CD4-positive, alpha-beta T cell (primary cell): ENCODE measurements at regions not wholly inside any gene's neighbourhood (a gene's known extent, or its start where the extent isn't known, plus 50 kb on each side); places are given as distances from the start of the nearest gene placed in this dataset.

Experiments used
- ATAC-seq: fragments of 200-7000 bp; cut with Tn5 transposase; one replicate; pipeline ENCODE4 v1.10.0; 2022; ENCODE audit warnings: mild to moderate bottlenecking; ENCODE audit not compliant: poor library complexity
- CTCF ChIA-PET: fragments of 350-600 bp; sonication (Branson Sonifier 250); formaldehyde crosslinking; loops from one replicate; lab custom pipeline; 2021; ENCODE audit warnings: antibody characterized with exemption, inconsistent platforms; lab: Charles Lee
- POLR2A ChIA-PET: fragments of 350-600 bp; sonication (Branson Sonifier 250); formaldehyde crosslinking; loops from one replicate; lab custom pipeline; 2021; ENCODE audit warnings: antibody characterized with exemption, inconsistent platforms; lab: Charles Lee
- DNase-seq, 14 experiments: peaks; one replicate each; pipeline ENCODE4 v3.0.0-alpha.2; 2013 to 2020; ENCODE audit warnings: mixed read lengths in 2 of 14
- H3K27ac ChIP-seq, 2 donors: one replicate each; pipeline versions ENCODE4 v1.5.1 to v1.7.0; 2013; ENCODE audit warnings: low read length in 2 of 2, low read depth in 1 of 2, mild to moderate bottlenecking in 1 of 2
- H3K27me3 ChIP-seq, 2 experiments: 1 replicate in 1 of 2; 2 replicates in 1 of 2; pipeline versions ENCODE4 v1.6.1 to v1.7.0; 2013; ENCODE audit warnings: low read length in 2 of 2, control low read depth in 1 of 2, mild to moderate bottlenecking in 1 of 2, moderate library complexity in 1 of 2; ENCODE audit not compliant: insufficient read depth in 2 of 2, control insufficient read depth in 1 of 2
- H3K36me3 ChIP-seq: one replicate; pipeline ENCODE4 v1.6.1; 2013; ENCODE audit warnings: low read length, control low read depth; ENCODE audit not compliant: insufficient read depth
- H3K4me1 ChIP-seq: one replicate; pipeline ENCODE4 v1.6.1; 2013; ENCODE audit warnings: low read length, control low read depth; ENCODE audit not compliant: insufficient read depth
- H3K4me3 ChIP-seq: one replicate; pipeline ENCODE4 v1.5.1; 2013; ENCODE audit warnings: mild to moderate bottlenecking, low read length, moderate library complexity
- H3K9me3 ChIP-seq, 2 experiments: 1 replicate in 1 of 2; 2 replicates in 1 of 2; pipeline versions ENCODE4 v1.6.1 to v1.7.0; 2013; ENCODE audit warnings: low read length in 2 of 2, mild to moderate bottlenecking in 2 of 2, control low read depth in 1 of 2, moderate library complexity in 1 of 2; ENCODE audit not compliant: control insufficient read depth in 1 of 2, insufficient read depth in 1 of 2
- H3K27ac Mint-ChIP-seq: one replicate; pipeline ENCODE4 v1.8.0; 2020; ENCODE audit warnings: mixed read lengths
- H3K27me3 Mint-ChIP-seq: one replicate; pipeline ENCODE4 v1.8.0; 2021; ENCODE audit warnings: mixed read lengths
- H3K36me3 Mint-ChIP-seq: one replicate; pipeline ENCODE4 v1.8.0; 2021; ENCODE audit warnings: low read depth, mixed read lengths
- H3K4me1 Mint-ChIP-seq: one replicate; pipeline ENCODE4 v1.8.0; 2021; ENCODE audit warnings: low read depth, mixed read lengths
- H3K4me3 Mint-ChIP-seq: one replicate; pipeline ENCODE4 v1.8.0; 2020; ENCODE audit warnings: mild to moderate bottlenecking, mixed read lengths
- H3K9me3 Mint-ChIP-seq: one replicate; pipeline ENCODE4 v1.8.0; 2020; ENCODE audit warnings: mixed read lengths
- CTCF ChIP-seq: fragments of 200-600 bp; IDR thresholded peaks from one replicate; pipeline ENCODE4 v1.8.0; 2022; ENCODE audit warnings: antibody characterized with exemption, mild to moderate bottlenecking
- intact Hi-C, 2 experiments: fragments of 100-400 bp; cut with DNase I in 1 of 2; cut with micrococcal nuclease in 1 of 2; formaldehyde crosslinking; loops; one replicate each; pipeline versions ENCODE4 v1.15.1 to v1.9.0; 2023 to 2025; cut with DNase I, micrococcal nuclease

GRCh38 chr2:139742216-139743172 lies 962.3 kb upstream of the NXPH2 start:
- Mint-ChIP-seq H3K27ac (no peak overlapping the region), H3K4me3 (no peak overlapping the region), H3K4me1 (no peaks in the 10 kb centered on the region), H3K9me3 (peaks cover 14% of the 10 kb centered on the region), H3K27me3 (no peaks in the 10 kb centered on the region), H3K36me3 (no peaks in the 10 kb centered on the region)
- ATAC-seq (no peak), DNase-seq (no peak)
- POLR2A ChIA-PET: no interaction called here
- peaks cover 0 to 17% of the 10 kb centered on the region in 2 experiments for H3K9me3 ChIP-seq
- CTCF ChIA-PET: no interaction called here
- H3K4me1 ChIP-seq: no peaks in the 10 kb centered on the region
- H3K27me3 ChIP-seq: no peaks in the 10 kb centered on the region
- H3K36me3 ChIP-seq: no peaks in the 10 kb centered on the region
- H3K27ac ChIP-seq: no peak overlapping the region
- intact Hi-C loops: no loop called here
- TF ChIP-seq CTCF: no peak
- no peak overlapping the region for H3K4me3 ChIP-seq

DNA sequence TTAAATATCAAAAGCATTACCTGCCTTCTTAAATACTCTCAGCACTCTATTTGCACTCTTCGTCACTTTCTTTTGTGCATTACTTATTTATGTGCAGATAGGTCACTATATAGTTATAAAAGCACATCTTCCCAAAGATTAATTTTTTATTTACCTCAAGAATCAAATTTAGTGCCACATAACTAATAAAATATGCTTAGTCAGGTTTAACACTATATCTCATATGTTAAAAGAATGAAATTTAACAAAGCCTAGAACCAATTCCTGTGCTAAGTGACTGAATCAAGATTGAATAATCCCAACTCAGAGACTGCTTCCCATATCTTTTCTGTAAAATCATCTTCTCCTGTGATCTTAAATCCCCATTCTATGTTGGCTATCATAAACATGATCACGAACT lies 957.5 kb upstream of the NXPH2 start:
- Histone ChIP-seq H3K36me3 (no peaks in the 10 kb centered on the region), H3K4me1 (no peaks in the 10 kb centered on the region), H3K27ac (no peak overlapping the region), H3K27me3 (no peaks in the 10 kb centered on the region), H3K9me3 (no peaks in the 10 kb centered on the region), H3K4me3 (no peak overlapping the region)
- CTCF ChIA-PET: no interaction called here
- no peak overlapping the region for H3K4me3 Mint-ChIP-seq
- intact Hi-C loops: no loop called here
- no peak overlapping the region for H3K27ac Mint-ChIP-seq
- H3K4me1 Mint-ChIP-seq: no peaks in the 10 kb centered on the region
- no peak for DNase-seq
- no peak for TF ChIP-seq CTCF
- POLR2A ChIA-PET: no interaction called here
- H3K36me3 Mint-ChIP-seq: no peaks in the 10 kb centered on the region
- no peaks in the 10 kb centered on the region for H3K27me3 Mint-ChIP-seq
- ATAC-seq: no peak
- H3K9me3 Mint-ChIP-seq: peaks cover 14% of the 10 kb centered on the region

DNA sequence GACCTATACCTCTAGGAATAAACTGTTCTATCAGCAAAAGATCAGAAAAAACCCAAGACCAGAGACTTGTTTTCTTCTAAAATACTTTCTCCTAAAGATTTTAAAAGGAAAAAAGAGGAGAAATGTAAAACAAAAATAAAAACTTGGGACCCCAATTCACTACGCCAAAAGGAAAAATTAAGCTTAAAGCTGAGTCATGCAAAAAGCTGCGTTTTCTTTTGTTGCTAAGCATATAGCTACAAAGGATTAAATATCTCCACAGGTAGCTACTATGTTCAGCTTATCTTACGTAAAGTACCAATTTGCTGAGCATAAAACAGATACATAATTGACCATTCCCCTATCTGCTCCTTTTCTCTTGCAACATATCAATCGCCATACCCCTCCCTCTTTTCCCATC lies 950.0 kb upstream of the NXPH2 start:
- H3K9me3 ChIP-seq: peaks cover 0 to 3% of the 10 kb centered on the region in 2 experiments
- H3K36me3 ChIP-seq: no peaks in the 10 kb centered on the region
- no peak for ATAC-seq
- Mint-ChIP-seq H3K4me1 (no peaks in the 10 kb centered on the region), H3K9me3 (peaks cover 5% of the 10 kb centered on the region), H3K27me3 (no peaks in the 10 kb centered on the region), H3K27ac (no peak overlapping the region), H3K36me3 (no peaks in the 10 kb centered on the region), H3K4me3 (no peak overlapping the region)
- ChIA-PET CTCF (no interaction called here), POLR2A (interaction anchor here (0.7 kb wide), 1 partner anchor 520 kb away, joined by 3 read pairs; no protein-coding TSS in a partner anchor)
- H3K4me3 ChIP-seq: no peak overlapping the region
- intact Hi-C loops: no loop called here
- TF ChIP-seq CTCF: no peak
- no peaks in the 10 kb centered on the region for H3K27me3 ChIP-seq
- DNase-seq: no peak
- H3K4me1 ChIP-seq: no peaks in the 10 kb centered on the region
- no peak overlapping the region for H3K27ac ChIP-seq
